ENCODE measurements at regions not wholly inside any gene's neighbourhood (a gene's known extent, or its start where the extent isn't known, plus 50 kb on each side); places are given as distances from the start of the nearest gene placed in this dataset.

DNA sequence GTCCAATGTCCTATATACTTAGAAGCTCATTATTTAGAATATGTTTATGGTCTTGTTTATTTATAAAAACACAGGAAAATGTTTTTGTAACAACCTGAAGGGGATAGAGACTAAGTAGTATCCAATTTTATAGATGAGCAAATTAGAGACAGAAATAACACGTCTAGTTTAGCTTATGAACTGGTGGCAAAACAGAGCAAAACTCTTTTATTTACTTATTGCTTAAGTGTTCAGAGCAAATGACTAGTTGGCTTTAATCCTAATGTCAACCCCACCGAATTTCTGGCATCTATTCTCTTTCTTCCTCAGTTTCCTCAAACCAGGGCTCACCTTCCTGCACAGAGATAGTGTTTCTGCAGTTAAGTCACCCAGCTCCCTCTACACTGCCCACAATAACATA, 792.8 kb downstream of the REEP3 start:
- DNase-seq (ENCODE audit: low spot score) (no peak), FAIRE-seq (no peak), ATAC-seq (no peak)
- H3K9ac ChIP-seq (ENCODE audit: insufficient read depth, low read depth, low read length): no peak overlapping the region
- H4K20me1 ChIP-seq (ENCODE audit: insufficient read depth, low read length): no peaks in the 10 kb centered on the region
- H3K9me3 ChIP-seq (ENCODE audit: low read length): no peaks in the 10 kb centered on the region
- in situ Hi-C loops (cut with HindIII; ENCODE audit: extremely low pct_ligation_motif_present, low pct_unique_long_range_greater_than_20kb) (no loop called here), intact Hi-C loops (cut with micrococcal nuclease; ENCODE audit: unreplicated experiment) (no loop called here)
- no peak overlapping the region for H3K27ac ChIP-seq (ENCODE audit: extremely low read length, insufficient read depth, low read length)
- no peak overlapping the region for H3K4me2 ChIP-seq (ENCODE audit: low read depth, low read length)
- H2AFZ ChIP-seq (ENCODE audit: low read length): no peak overlapping the region
- H3K27me3 ChIP-seq (ENCODE audit: control insufficient read depth in 1 of 2, insufficient read depth in 2 of 2, low read length in 2 of 2): no peaks in the 10 kb centered on the region
- TF ChIP-seq, protein P1, sequence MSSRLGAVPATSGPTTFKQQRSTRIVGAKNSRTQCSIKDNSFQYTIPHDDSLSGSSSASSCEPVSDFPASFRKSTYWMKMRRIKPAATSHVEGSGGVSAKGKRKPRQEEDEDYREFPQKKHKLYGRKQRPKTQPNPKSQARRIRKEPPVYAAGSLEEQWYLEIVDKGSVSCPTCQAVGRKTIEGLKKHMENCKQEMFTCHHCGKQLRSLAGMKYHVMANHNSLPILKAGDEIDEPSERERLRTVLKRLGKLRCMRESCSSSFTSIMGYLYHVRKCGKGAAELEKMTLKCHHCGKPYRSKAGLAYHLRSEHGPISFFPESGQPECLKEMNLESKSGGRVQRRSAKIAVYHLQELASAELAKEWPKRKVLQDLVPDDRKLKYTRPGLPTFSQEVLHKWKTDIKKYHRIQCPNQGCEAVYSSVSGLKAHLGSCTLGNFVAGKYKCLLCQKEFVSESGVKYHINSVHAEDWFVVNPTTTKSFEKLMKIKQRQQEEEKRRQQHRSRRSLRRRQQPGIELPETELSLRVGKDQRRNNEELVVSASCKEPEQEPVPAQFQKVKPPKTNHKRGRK (CRISPR knock-in tag; IDR thresholded peaks at IDR 0.05): no peak
- TF ChIP-seq HES4 (CRISPR knock-in tag; IDR thresholded peaks at IDR 0.05; ENCODE audit: borderline replicate concordance) (no peak), CBX2 (IDR thresholded peaks at IDR 0.05; ENCODE audit: low read depth, low read length) (no peak), CBX2 (CRISPR knock-in tag; IDR thresholded peaks at IDR 0.05; ENCODE audit: low read depth) (no peak), KLF6 (CRISPR knock-in tag; IDR thresholded peaks at IDR 0.05) (no peak), ZNF619 (CRISPR knock-in tag; IDR thresholded peaks at IDR 0.05) (no peak), KMT2A (CRISPR knock-in tag; IDR thresholded peaks at IDR 0.05) (no peak), NCOA2 (CRISPR knock-in tag; IDR thresholded peaks at IDR 0.05) (no peak), NFE2L1 (CRISPR knock-in tag; IDR thresholded peaks at IDR 0.05; ENCODE audit: borderline replicate concordance) (no peak), ZNF33B (CRISPR knock-in tag; IDR thresholded peaks at IDR 0.05) (no peak), FOXM1 (CRISPR knock-in tag; IDR thresholded peaks at IDR 0.05) (no peak), ZNF251 (CRISPR knock-in tag; IDR thresholded peaks at IDR 0.05) (no peak)
- TF ChIP-seq, protein P2, sequence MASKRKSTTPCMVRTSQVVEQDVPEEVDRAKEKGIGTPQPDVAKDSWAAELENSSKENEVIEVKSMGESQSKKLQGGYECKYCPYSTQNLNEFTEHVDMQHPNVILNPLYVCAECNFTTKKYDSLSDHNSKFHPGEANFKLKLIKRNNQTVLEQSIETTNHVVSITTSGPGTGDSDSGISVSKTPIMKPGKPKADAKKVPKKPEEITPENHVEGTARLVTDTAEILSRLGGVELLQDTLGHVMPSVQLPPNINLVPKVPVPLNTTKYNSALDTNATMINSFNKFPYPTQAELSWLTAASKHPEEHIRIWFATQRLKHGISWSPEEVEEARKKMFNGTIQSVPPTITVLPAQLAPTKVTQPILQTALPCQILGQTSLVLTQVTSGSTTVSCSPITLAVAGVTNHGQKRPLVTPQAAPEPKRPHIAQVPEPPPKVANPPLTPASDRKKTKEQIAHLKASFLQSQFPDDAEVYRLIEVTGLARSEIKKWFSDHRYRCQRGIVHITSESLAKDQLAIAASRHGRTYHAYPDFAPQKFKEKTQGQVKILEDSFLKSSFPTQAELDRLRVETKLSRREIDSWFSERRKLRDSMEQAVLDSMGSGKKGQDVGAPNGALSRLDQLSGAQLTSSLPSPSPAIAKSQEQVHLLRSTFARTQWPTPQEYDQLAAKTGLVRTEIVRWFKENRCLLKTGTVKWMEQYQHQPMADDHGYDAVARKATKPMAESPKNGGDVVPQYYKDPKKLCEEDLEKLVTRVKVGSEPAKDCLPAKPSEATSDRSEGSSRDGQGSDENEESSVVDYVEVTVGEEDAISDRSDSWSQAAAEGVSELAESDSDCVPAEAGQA (IDR thresholded peaks at IDR 0.05; ENCODE audit: low read depth): no peak
- TF ChIP-seq, protein P2 (CRISPR knock-in tag; IDR thresholded peaks at IDR 0.05; ENCODE audit: borderline replicate concordance): no peak
- TF ChIP-seq, protein P3, sequence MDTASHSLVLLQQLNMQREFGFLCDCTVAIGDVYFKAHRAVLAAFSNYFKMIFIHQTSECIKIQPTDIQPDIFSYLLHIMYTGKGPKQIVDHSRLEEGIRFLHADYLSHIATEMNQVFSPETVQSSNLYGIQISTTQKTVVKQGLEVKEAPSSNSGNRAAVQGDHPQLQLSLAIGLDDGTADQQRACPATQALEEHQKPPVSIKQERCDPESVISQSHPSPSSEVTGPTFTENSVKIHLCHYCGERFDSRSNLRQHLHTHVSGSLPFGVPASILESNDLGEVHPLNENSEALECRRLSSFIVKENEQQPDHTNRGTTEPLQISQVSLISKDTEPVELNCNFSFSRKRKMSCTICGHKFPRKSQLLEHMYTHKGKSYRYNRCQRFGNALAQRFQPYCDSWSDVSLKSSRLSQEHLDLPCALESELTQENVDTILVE (CRISPR knock-in tag; IDR thresholded peaks at IDR 0.05): no peak
- TF ChIP-seq, protein P4, sequence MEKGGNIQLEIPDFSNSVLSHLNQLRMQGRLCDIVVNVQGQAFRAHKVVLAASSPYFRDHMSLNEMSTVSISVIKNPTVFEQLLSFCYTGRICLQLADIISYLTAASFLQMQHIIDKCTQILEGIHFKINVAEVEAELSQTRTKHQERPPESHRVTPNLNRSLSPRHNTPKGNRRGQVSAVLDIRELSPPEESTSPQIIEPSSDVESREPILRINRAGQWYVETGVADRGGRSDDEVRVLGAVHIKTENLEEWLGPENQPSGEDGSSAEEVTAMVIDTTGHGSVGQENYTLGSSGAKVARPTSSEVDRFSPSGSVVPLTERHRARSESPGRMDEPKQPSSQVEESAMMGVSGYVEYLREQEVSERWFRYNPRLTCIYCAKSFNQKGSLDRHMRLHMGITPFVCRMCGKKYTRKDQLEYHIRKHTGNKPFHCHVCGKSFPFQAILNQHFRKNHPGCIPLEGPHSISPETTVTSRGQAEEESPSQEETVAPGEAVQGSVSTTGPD (CRISPR knock-in tag; IDR thresholded peaks at IDR 0.05): no peak
- no peak overlapping the region for H3K4me3 ChIP-seq (replicated peaks in 1 of 3; ENCODE audit: insufficient read depth in 1 of 3, low read depth in 2 of 3, low read length in 3 of 3)
- no peaks in the 10 kb centered on the region for H3K79me2 ChIP-seq (ENCODE audit: insufficient read depth, low read length)
- CTCF ChIA-PET (ENCODE audit: low intra/inter-chr PET ratio, low total read pairs): no interaction called here
- WGBS (ENCODE audit: low lambda C conversion rate): 3% methylated on average over 2 of the region's 2 CpGs
- BruUV-seq (replicated peaks): no TSS peak
- no peaks in the 10 kb centered on the region for H3K36me3 ChIP-seq (replicated peaks in 1 of 2; ENCODE audit: control insufficient read depth in 1 of 2, insufficient read depth in 2 of 2, low read length in 2 of 2)
- no peaks in the 10 kb centered on the region for H3K4me1 ChIP-seq (ENCODE audit: insufficient read depth, low read length)
- POLR2A ChIA-PET: no interaction called here

Measured in HepG2 (cell line).